HEK293 (cell line): ENCODE measurements at regions not wholly inside any gene's neighbourhood (a gene's known extent, or its start where the extent isn't known, plus 50 kb on each side); places are given as distances from the start of the nearest gene placed in this dataset.

Experiments used
- CTCF ChIA-PET: fragments of 350-600 bp; formaldehyde crosslinking; extraction: SDS; loops from one replicate; lab custom pipeline; 2021; ENCODE audit warnings: antibody characterized with exemption; lab: Yijun Ruan, JAX
- POLR2A ChIA-PET: fragments of 300-600 bp; formaldehyde crosslinking; extraction: SDS; loops from one replicate; lab custom pipeline; 2020; ENCODE audit warnings: antibody characterized with exemption, inconsistent platforms; lab: Yijun Ruan, JAX
- H3K27ac ChIP-seq: fragments of 200-500 bp; sonication (Bioruptor generic); 2 replicates; pipeline ENCODE4 v1.5.1; 2014; ENCODE audit warnings: low read depth, low read length, control low read depth, inconsistent platforms; ENCODE audit errors: extremely low read depth
- H3K36me3 ChIP-seq, 2 experiments: fragments of 200-500 bp in 1 of 2; sonication (Bioruptor generic) in 1 of 2; 1 replicate in 1 of 2; 2 replicates in 1 of 2; pipeline ENCODE4 v1.5.1; 2014 to 2017; ENCODE audit warnings: inconsistent platforms in 2 of 2, low read length in 2 of 2; ENCODE audit not compliant: control insufficient read depth in 2 of 2, insufficient read depth in 1 of 2
- H3K4me1 ChIP-seq: fragments of 200-500 bp; sonication (Bioruptor generic); 2 replicates; pipeline ENCODE4 v1.5.1; 2014; ENCODE audit warnings: mild to moderate bottlenecking, low read length, inconsistent platforms; ENCODE audit not compliant: control insufficient read depth, insufficient read depth
- H3K4me3 ChIP-seq: 2 replicates; pipeline ENCODE4 v1.5.1; 2011; ENCODE audit warnings: low read depth, mild to moderate bottlenecking, control low read depth, low read length, moderate library complexity
- H3K9me3 ChIP-seq: fragments of 200-500 bp; sonication (Bioruptor generic); 2 replicates; pipeline ENCODE4 v1.5.1; 2014; ENCODE audit warnings: low read depth, low read length, inconsistent platforms; ENCODE audit not compliant: control insufficient read depth, insufficient read depth
- KLF1 ChIP-seq: fragments of 450-650 bp; formaldehyde crosslinking; IDR thresholded peaks from 2 replicates; pipeline ENCODE4 v1.5.1; 2016; ENCODE audit warnings: missing biosample characterization, missing genetic modification characterization
- KLF8 ChIP-seq: fragments of 450-650 bp; formaldehyde crosslinking; IDR thresholded peaks from 2 replicates; pipeline ENCODE4 v1.5.1; 2016; ENCODE audit warnings: missing biosample characterization, missing genetic modification characterization
- REPIN1 ChIP-seq: fragments of 450-650 bp; formaldehyde crosslinking; IDR thresholded peaks from 2 replicates; pipeline ENCODE4 v1.5.1; 2017; ENCODE audit warnings: missing biosample characterization, missing genetic modification characterization, low read depth
- SCRT1 ChIP-seq: fragments of 450-650 bp; formaldehyde crosslinking; IDR thresholded peaks from 2 replicates; pipeline ENCODE4 v1.5.1; 2016; ENCODE audit warnings: missing biosample characterization, missing genetic modification characterization, borderline replicate concordance
- TRIM28 ChIP-seq: IDR thresholded peaks from 2 replicates; pipeline ENCODE4 v1.6.1; 2011; ENCODE audit warnings: low read length, control low read depth, borderline replicate concordance
- ZBTB21 ChIP-seq: fragments of 450-650 bp; formaldehyde crosslinking; IDR thresholded peaks from 2 replicates; pipeline ENCODE4 v1.5.1; 2017; ENCODE audit warnings: missing biosample characterization, missing genetic modification characterization
- ZNF19 ChIP-seq: fragments of 450-650 bp; formaldehyde crosslinking; IDR thresholded peaks from 2 replicates; pipeline ENCODE4; 2016; ENCODE audit warnings: missing biosample characterization, missing genetic modification characterization, low read depth
- ZNF24 ChIP-seq: fragments of 450-650 bp; formaldehyde crosslinking; IDR thresholded peaks from 2 replicates; pipeline ENCODE4 v1.5.1; 2016; ENCODE audit warnings: missing biosample characterization, missing genetic modification characterization
- ZNF266 ChIP-seq: fragments of 450-650 bp; formaldehyde crosslinking; IDR thresholded peaks from 2 replicates; pipeline ENCODE4 v1.5.1; 2016; ENCODE audit warnings: missing biosample characterization, missing genetic modification characterization, low read depth
- ZNF274 ChIP-seq, 2 experiments: fragments of 200-500 bp in 1 of 2; fragments of 450-650 bp in 1 of 2; sonication (Bioruptor generic) in 1 of 2; formaldehyde crosslinking in 1 of 2; IDR thresholded peaks; 2 replicates each; pipeline versions ENCODE4 v1.5.1 to v1.6.1; 2014 to 2016; ENCODE audit warnings: borderline replicate concordance in 1 of 2, inconsistent platforms in 1 of 2, low read length in 1 of 2, missing biosample characterization in 1 of 2, missing genetic modification characterization in 1 of 2
- ZNF324 ChIP-seq: fragments of 450-650 bp; formaldehyde crosslinking; IDR thresholded peaks from 2 replicates; pipeline ENCODE4 v1.5.1; 2016; ENCODE audit warnings: missing biosample characterization, missing genetic modification characterization
- ZNF433 ChIP-seq: fragments of 450-650 bp; formaldehyde crosslinking; IDR thresholded peaks from 2 replicates; pipeline ENCODE4 v1.5.1; 2016; ENCODE audit warnings: missing biosample characterization, missing genetic modification characterization, low read depth
- ZNF521 ChIP-seq: fragments of 450-650 bp; formaldehyde crosslinking; IDR thresholded peaks from 2 replicates; pipeline ENCODE4 v1.5.1; 2017; ENCODE audit warnings: missing biosample characterization, mild to moderate bottlenecking, missing genetic modification characterization
- ZNF549 ChIP-seq: fragments of 450-650 bp; IDR thresholded peaks from 2 replicates; pipeline ENCODE4 v1.5.1; 2018; ENCODE audit warnings: missing biosample characterization, missing genetic modification characterization, mild to moderate bottlenecking, inconsistent platforms, moderate library complexity
- ZNF560 ChIP-seq: fragments of 450-650 bp; formaldehyde crosslinking; IDR thresholded peaks from 2 replicates; pipeline ENCODE4 v1.5.1; 2017; ENCODE audit warnings: missing biosample characterization, missing genetic modification characterization, borderline replicate concordance
- ZNF624 ChIP-seq: fragments of 450-650 bp; formaldehyde crosslinking; IDR thresholded peaks from 2 replicates; pipeline ENCODE4 v1.5.1; 2017; ENCODE audit warnings: missing biosample characterization, missing genetic modification characterization
- ZNF660 ChIP-seq: fragments of 450-650 bp; IDR thresholded peaks from 2 replicates; pipeline ENCODE4 v1.5.1; 2018; ENCODE audit warnings: missing biosample characterization, mild to moderate bottlenecking, missing genetic modification characterization
- ZNF785 ChIP-seq: fragments of 450-650 bp; formaldehyde crosslinking; IDR thresholded peaks from 2 replicates; pipeline ENCODE4 v1.5.1; 2016; ENCODE audit warnings: missing biosample characterization, missing genetic modification characterization
- TF ChIP-seq, protein P1 (sequence below): fragments of 450-650 bp; IDR thresholded peaks from 2 replicates; pipeline ENCODE4 v1.5.1; 2018; ENCODE audit warnings: missing biosample characterization, mild to moderate bottlenecking, missing genetic modification characterization
- TF ChIP-seq, protein P2 (sequence below): fragments of 450-650 bp; formaldehyde crosslinking; IDR thresholded peaks from 2 replicates; pipeline ENCODE4 v1.5.1; 2016; ENCODE audit warnings: missing biosample characterization, missing genetic modification characterization
- TF ChIP-seq, protein P3 (sequence below): sonication (generic); formaldehyde crosslinking; IDR thresholded peaks from 2 replicates; pipeline ENCODE4 v1.8.1; 2022; ENCODE audit warnings: mild to moderate bottlenecking, moderate library complexity, missing genetic modification reagents
- TF ChIP-seq, protein P4 (sequence below): fragments of 450-650 bp; formaldehyde crosslinking; IDR thresholded peaks from 2 replicates; pipeline ENCODE4 v1.5.1; 2016; ENCODE audit warnings: missing biosample characterization, missing genetic modification characterization, low read depth
- TF ChIP-seq, protein P5 (sequence below): fragments of 450-650 bp; formaldehyde crosslinking; IDR thresholded peaks from 2 replicates; pipeline ENCODE4 v1.5.1; 2016; ENCODE audit warnings: missing biosample characterization, missing genetic modification characterization
- TF ChIP-seq, protein P6 (sequence below): fragments of 450-650 bp; formaldehyde crosslinking; IDR thresholded peaks from 2 replicates; pipeline ENCODE4 v1.5.0; 2017; ENCODE audit warnings: missing biosample characterization, missing genetic modification characterization, borderline replicate concordance

DNA sequence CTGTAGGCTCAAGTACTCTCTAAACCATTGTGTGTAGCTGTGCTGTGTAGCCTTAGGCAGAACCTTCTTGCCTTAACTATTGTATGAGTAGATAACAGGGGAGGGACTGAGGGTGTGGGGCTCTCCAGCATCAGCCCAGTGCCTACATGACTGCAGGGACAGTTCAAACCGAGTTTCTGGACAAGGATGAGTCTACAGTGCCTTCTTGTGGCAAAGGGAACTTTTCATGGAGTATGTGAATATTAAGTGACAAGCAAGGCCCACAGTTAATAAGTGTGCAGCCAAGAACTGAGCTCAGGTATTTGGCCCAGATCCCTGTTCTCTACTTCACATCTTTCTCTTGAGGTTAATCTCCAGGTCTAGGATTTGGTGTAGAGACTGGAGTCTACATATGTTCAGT lies 424.4 kb upstream of the LARGE1 start:
- H3K36me3 ChIP-seq: no peaks in the 10 kb centered on the region
- no peaks in the 10 kb centered on the region for H3K9me3 ChIP-seq
- ChIA-PET CTCF (no interaction called here), POLR2A (no interaction called here)
- H3K4me1 ChIP-seq: no peaks in the 10 kb centered on the region
- H3K27ac ChIP-seq: no peak overlapping the region
- TF ChIP-seq ZNF785 (tag by site-specific recombination): no peak
- no peak for TF ChIP-seq ZNF24 (tag by site-specific recombination)
- no peak for TF ChIP-seq ZNF624 (tag by site-specific recombination)
- TF ChIP-seq, protein P1, sequence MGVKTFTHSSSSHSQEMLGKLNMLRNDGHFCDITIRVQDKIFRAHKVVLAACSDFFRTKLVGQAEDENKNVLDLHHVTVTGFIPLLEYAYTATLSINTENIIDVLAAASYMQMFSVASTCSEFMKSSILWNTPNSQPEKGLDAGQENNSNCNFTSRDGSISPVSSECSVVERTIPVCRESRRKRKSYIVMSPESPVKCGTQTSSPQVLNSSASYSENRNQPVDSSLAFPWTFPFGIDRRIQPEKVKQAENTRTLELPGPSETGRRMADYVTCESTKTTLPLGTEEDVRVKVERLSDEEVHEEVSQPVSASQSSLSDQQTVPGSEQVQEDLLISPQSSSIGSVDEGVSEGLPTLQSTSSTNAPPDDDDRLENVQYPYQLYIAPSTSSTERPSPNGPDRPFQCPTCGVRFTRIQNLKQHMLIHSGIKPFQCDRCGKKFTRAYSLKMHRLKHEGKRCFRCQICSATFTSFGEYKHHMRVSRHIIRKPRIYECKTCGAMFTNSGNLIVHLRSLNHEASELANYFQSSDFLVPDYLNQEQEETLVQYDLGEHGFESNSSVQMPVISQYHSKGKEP: no peak
- no peak for TF ChIP-seq TRIM28
- TF ChIP-seq ZNF433 (tag by site-specific recombination): no peak
- TF ChIP-seq ZNF549 (tag by site-specific recombination): no peak
- no peak for TF ChIP-seq ZBTB21 (tag by site-specific recombination)
- no peak for TF ChIP-seq SCRT1
- TF ChIP-seq KLF1: no peak
- TF ChIP-seq, protein P2, sequence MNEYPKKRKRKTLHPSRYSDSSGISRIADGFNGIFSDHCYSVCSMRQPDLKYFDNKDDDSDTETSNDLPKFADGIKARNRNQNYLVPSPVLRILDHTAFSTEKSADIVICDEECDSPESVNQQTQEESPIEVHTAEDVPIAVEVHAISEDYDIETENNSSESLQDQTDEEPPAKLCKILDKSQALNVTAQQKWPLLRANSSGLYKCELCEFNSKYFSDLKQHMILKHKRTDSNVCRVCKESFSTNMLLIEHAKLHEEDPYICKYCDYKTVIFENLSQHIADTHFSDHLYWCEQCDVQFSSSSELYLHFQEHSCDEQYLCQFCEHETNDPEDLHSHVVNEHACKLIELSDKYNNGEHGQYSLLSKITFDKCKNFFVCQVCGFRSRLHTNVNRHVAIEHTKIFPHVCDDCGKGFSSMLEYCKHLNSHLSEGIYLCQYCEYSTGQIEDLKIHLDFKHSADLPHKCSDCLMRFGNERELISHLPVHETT: no peak
- TF ChIP-seq ZNF324 (tag by site-specific recombination): no peak
- TF ChIP-seq ZNF521: no peak
- TF ChIP-seq ZNF19 (tag by site-specific recombination): no peak
- no peak for TF ChIP-seq KLF8 (tag by site-specific recombination)
- no peak for TF ChIP-seq ZNF660 (tag by site-specific recombination)
- TF ChIP-seq ZNF266 (tag by site-specific recombination): no peak
- TF ChIP-seq, protein P3, sequence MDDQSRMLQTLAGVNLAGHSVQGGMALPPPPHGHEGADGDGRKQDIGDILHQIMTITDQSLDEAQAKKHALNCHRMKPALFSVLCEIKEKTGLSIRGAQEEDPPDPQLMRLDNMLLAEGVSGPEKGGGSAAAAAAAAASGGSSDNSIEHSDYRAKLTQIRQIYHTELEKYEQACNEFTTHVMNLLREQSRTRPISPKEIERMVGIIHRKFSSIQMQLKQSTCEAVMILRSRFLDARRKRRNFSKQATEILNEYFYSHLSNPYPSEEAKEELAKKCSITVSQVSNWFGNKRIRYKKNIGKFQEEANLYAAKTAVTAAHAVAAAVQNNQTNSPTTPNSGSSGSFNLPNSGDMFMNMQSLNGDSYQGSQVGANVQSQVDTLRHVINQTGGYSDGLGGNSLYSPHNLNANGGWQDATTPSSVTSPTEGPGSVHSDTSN (CRISPR knock-in tag): no peak
- TF ChIP-seq, all 188 proteins: peak for 0
- no peak overlapping the region for H3K4me3 ChIP-seq

DNA sequence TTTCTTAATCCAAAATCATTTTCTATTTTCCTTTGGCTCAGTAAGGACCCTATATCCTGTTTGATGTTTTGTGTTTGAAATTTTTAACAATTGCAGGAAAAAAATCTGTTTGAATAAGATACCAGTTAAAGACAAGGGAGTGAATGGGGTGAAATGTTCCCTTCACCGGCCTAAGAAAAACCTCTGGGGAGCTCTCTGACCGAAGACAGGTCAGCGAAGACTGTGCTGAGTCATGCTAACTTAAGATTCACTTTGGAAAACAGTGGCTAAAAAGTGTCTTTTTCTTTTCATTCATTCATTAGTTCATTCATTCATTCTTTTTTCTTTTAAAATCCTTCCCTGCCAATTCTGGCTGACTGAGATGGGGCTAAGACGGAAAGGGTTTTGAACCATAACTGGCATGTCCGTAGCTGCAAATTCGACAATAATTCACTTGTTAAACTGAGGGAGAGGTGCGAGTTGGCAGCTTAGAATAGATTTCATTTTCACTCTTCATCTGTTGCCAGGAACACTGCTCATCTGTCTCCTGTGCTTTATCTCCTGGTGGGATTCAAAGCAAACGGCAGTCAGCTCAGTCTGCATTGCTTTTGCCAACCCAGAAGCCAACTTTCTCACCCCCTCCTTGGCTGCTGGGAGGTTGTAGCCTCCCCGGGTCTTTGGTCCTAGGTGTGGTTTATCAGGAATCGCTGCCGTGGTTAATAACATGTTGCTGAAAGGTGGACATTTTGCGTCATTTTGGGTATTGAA lies 434.0 kb upstream of the LARGE1 start:
- ChIA-PET CTCF (no interaction called here), POLR2A (no interaction called here)
- TF ChIP-seq, protein P4, sequence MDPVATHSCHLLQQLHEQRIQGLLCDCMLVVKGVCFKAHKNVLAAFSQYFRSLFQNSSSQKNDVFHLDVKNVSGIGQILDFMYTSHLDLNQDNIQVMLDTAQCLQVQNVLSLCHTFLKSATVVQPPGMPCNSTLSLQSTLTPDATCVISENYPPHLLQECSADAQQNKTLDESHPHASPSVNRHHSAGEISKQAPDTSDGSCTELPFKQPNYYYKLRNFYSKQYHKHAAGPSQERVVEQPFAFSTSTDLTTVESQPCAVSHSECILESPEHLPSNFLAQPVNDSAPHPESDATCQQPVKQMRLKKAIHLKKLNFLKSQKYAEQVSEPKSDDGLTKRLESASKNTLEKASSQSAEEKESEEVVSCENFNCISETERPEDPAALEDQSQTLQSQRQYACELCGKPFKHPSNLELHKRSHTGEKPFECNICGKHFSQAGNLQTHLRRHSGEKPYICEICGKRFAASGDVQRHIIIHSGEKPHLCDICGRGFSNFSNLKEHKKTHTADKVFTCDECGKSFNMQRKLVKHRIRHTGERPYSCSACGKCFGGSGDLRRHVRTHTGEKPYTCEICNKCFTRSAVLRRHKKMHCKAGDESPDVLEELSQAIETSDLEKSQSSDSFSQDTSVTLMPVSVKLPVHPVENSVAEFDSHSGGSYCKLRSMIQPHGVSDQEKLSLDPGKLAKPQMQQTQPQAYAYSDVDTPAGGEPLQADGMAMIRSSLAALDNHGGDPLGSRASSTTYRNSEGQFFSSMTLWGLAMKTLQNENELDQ (tag by site-specific recombination): no peak
- TF ChIP-seq ZNF274 (IDR thresholded peaks at IDR 0.05; ENCODE audit: low read length) (no peak), ZNF274 (tag by site-specific recombination; IDR thresholded peaks at IDR 0.05; ENCODE audit: borderline replicate concordance) (no peak), ZNF560 (tag by site-specific recombination) (no peak), REPIN1 (no peak)
- TF ChIP-seq, protein P5, sequence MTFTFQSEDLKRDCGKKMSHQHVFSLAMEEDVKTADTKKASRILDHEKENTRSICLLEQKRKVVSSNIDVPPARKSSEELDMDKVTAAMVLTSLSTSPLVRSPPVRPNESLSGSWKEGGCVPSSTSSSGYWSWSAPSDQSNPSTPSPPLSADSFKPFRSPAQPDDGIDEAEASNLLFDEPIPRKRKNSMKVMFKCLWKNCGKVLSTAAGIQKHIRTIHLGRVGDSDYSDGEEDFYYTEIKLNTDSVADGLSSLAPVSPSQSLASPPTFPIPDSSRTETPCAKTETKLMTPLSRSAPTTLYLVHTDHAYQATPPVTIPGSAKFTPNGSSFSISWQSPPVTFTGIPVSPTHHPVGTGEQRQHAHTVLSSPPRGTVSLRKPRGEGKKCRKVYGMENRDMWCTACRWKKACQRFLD (tag by site-specific recombination): no peak
- TF ChIP-seq, protein P6, sequence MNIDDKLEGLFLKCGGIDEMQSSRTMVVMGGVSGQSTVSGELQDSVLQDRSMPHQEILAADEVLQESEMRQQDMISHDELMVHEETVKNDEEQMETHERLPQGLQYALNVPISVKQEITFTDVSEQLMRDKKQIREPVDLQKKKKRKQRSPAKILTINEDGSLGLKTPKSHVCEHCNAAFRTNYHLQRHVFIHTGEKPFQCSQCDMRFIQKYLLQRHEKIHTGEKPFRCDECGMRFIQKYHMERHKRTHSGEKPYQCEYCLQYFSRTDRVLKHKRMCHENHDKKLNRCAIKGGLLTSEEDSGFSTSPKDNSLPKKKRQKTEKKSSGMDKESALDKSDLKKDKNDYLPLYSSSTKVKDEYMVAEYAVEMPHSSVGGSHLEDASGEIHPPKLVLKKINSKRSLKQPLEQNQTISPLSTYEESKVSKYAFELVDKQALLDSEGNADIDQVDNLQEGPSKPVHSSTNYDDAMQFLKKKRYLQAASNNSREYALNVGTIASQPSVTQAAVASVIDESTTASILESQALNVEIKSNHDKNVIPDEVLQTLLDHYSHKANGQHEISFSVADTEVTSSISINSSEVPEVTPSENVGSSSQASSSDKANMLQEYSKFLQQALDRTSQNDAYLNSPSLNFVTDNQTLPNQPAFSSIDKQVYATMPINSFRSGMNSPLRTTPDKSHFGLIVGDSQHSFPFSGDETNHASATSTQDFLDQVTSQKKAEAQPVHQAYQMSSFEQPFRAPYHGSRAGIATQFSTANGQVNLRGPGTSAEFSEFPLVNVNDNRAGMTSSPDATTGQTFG: no peak

More for the DNA sequence above, 434.0 kb upstream of the LARGE1 start:
- H3K9me3 ChIP-seq: no peaks in the 10 kb centered on the region
- H3K27ac ChIP-seq: no peak overlapping the region
- H3K4me3 ChIP-seq: no peak overlapping the region
- no peaks in the 10 kb centered on the region for H3K4me1 ChIP-seq
- no peaks in the 10 kb centered on the region for H3K36me3 ChIP-seq
